ENCODE measurements at regions not wholly inside any gene's neighbourhood (a gene's known extent, or its start where the extent isn't known, plus 50 kb on each side); places are given as distances from the start of the nearest gene placed in this dataset.
"Not testable (repeated sequence)": the region's sequence is repeated elsewhere in the genome, so short reads cannot be mapped to it uniquely, and the experiment has no call there.

DNA sequence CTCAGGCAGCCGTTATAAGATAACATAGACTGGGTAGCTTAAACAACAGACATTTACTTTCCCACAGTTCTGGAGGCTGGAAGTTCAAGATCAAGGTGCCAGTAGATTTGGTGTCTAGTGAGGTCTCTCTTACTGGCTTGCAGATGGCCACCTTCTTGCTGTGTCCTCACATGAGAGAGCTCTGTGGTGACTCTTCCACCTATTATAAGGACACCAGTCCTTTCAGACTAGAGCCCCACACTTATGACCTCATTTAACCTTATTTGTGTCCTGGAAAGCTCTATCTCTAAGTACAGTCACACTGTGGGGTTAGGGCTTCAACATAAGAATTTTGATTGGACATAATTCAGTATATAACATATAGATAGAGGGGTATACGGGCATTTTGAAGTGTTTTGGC, 245.0 kb downstream of the UTRN start:
- WGBS, result 94% methylated on average over 2 of the region's 2 CpGs
- H3K4me3 ChIP-seq (ENCODE audit: low read depth in 1 of 3, low read length in 3 of 3), result no peak overlapping the region
- H3K36me3 ChIP-seq (ENCODE audit: control insufficient read depth in 4 of 4, insufficient read depth in 3 of 4, low read depth in 1 of 4, low read length in 3 of 4), result peaks cover 5 to 21% (median 17%) of the 10 kb centered on the region in 4 donors
- H3K27me3 ChIP-seq (ENCODE audit: control insufficient read depth in 4 of 4, insufficient read depth in 4 of 4, low read length in 3 of 4), result no peaks in the 10 kb centered on the region
- no peak for TF ChIP-seq YY1 (IDR thresholded peaks at IDR 0.05)
- TF ChIP-seq SP1 (IDR thresholded peaks at IDR 0.05), result no peak
- TF ChIP-seq, protein P1, sequence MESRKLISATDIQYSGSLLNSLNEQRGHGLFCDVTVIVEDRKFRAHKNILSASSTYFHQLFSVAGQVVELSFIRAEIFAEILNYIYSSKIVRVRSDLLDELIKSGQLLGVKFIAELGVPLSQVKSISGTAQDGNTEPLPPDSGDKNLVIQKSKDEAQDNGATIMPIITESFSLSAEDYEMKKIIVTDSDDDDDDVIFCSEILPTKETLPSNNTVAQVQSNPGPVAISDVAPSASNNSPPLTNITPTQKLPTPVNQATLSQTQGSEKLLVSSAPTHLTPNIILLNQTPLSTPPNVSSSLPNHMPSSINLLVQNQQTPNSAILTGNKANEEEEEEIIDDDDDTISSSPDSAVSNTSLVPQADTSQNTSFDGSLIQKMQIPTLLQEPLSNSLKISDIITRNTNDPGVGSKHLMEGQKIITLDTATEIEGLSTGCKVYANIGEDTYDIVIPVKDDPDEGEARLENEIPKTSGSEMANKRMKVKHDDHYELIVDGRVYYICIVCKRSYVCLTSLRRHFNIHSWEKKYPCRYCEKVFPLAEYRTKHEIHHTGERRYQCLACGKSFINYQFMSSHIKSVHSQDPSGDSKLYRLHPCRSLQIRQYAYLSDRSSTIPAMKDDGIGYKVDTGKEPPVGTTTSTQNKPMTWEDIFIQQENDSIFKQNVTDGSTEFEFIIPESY (IDR thresholded peaks at IDR 0.05), result no peak
- TF ChIP-seq, protein P2, sequence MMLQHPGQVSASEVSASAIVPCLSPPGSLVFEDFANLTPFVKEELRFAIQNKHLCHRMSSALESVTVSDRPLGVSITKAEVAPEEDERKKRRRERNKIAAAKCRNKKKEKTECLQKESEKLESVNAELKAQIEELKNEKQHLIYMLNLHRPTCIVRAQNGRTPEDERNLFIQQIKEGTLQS (IDR thresholded peaks at IDR 0.05), result no peak
- no peak for TF ChIP-seq NR2F2 (IDR thresholded peaks at IDR 0.05)
- no peak for TF ChIP-seq GABPA (IDR thresholded peaks at IDR 0.05 in 1 of 2, conservative IDR thresholded peaks at IDR 0.05 in 1 of 2)
- TF ChIP-seq RAD21 (IDR thresholded peaks at IDR 0.05), result no peak
- no peak overlapping the region for H3K27ac ChIP-seq (ENCODE audit: low read depth in 1 of 2, low read length in 2 of 2)
- DNase-seq (ENCODE audit: low spot score), result no peak
- H3K9ac ChIP-seq (ENCODE audit: low read depth in 1 of 2, low read length in 2 of 2), result no peak overlapping the region
- H3K4me1 ChIP-seq (ENCODE audit: control insufficient read depth in 4 of 4, insufficient read depth in 4 of 4, low read length in 3 of 4), result no peaks in the 10 kb centered on the region
- H3K9me3 ChIP-seq (ENCODE audit: control insufficient read depth in 4 of 4, low read length in 3 of 4), result no peaks in the 10 kb centered on the region

DNA sequence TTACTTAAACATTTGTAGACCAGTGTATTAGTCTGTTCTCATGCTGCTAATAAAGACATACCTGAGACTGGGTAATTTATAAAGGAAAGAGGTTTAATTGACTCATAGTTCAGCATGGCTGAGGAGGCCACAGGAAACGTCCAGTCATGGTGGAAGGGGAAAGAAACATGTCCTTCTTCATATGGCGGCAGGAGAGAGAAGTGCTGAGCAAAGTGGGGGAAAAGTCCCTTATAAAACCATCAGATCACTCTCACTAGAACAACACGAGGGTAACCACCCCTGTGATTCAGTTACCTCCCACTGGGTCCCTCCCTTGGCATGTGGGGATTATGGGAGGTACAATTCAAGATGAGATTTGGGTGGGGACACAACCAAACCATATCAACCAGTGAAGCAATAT, 247.1 kb downstream of the UTRN start:
- H3K4me1 ChIP-seq (ENCODE audit: control insufficient read depth in 4 of 4, insufficient read depth in 4 of 4, low read length in 3 of 4); H3K9me3 ChIP-seq (ENCODE audit: control insufficient read depth in 4 of 4, low read length in 3 of 4); H3K27me3 ChIP-seq (ENCODE audit: control insufficient read depth in 4 of 4, insufficient read depth in 4 of 4, low read length in 3 of 4); DNase-seq (ENCODE audit: low spot score); H3K4me3 ChIP-seq (ENCODE audit: low read depth in 1 of 3, low read length in 3 of 3); H3K9ac ChIP-seq (ENCODE audit: low read depth in 1 of 2, low read length in 2 of 2); H3K27ac ChIP-seq (ENCODE audit: low read depth in 1 of 2, low read length in 2 of 2): not testable (repeated sequence)
- H3K36me3 ChIP-seq (ENCODE audit: control insufficient read depth in 4 of 4, insufficient read depth in 3 of 4, low read depth in 1 of 4, low read length in 3 of 4), result peaks cover 5 to 21% (median 17%) of the 10 kb centered on the region in 4 donors
- 94% methylated on average over 3 of the region's 3 CpGs for WGBS

DNA sequence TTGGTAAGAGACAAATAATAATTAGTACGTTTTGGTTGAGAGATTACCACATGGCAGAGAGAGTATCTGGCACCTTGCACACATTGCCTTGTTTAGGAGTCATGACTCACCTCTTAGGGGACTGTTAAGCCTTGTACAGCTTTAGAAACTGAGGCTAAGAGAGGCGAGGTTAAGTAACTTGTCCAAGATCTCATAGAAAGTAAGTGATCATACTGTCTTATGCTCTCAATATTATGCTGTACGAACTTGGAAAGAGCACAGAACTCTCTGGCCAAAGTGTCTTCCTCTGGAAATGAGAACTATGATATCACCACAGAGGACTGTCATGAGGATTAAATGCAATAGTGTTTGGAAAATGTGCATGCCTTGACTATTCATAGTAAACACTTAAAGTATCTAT, 249.0 kb downstream of the UTRN start:
- Histone ChIP-seq H3K4me1 (ENCODE audit: control insufficient read depth in 4 of 4, insufficient read depth in 4 of 4, low read length in 3 of 4) (no peaks in the 10 kb centered on the region), H3K9me3 (ENCODE audit: control insufficient read depth in 4 of 4, low read length in 3 of 4) (no peaks in the 10 kb centered on the region), H3K27me3 (ENCODE audit: control insufficient read depth in 4 of 4, insufficient read depth in 4 of 4, low read length in 3 of 4) (no peaks in the 10 kb centered on the region), H3K9ac (ENCODE audit: low read depth in 1 of 2, low read length in 2 of 2) (no peak overlapping the region), H3K4me3 (ENCODE audit: low read depth in 1 of 3, low read length in 3 of 3) (no peak overlapping the region), H3K36me3 (ENCODE audit: control insufficient read depth in 4 of 4, insufficient read depth in 3 of 4, low read depth in 1 of 4, low read length in 3 of 4) (peaks cover 5 to 21% (median 14%) of the 10 kb centered on the region in 4 donors), H3K27ac (ENCODE audit: low read depth in 1 of 2, low read length in 2 of 2) (no peak overlapping the region)
- WGBS, result 79% methylated on average over 3 of the region's 3 CpGs
- TF ChIP-seq SP1 (IDR thresholded peaks at IDR 0.05), result no peak
- TF ChIP-seq YY1 (IDR thresholded peaks at IDR 0.05), result no peak
- TF ChIP-seq, protein P3, sequence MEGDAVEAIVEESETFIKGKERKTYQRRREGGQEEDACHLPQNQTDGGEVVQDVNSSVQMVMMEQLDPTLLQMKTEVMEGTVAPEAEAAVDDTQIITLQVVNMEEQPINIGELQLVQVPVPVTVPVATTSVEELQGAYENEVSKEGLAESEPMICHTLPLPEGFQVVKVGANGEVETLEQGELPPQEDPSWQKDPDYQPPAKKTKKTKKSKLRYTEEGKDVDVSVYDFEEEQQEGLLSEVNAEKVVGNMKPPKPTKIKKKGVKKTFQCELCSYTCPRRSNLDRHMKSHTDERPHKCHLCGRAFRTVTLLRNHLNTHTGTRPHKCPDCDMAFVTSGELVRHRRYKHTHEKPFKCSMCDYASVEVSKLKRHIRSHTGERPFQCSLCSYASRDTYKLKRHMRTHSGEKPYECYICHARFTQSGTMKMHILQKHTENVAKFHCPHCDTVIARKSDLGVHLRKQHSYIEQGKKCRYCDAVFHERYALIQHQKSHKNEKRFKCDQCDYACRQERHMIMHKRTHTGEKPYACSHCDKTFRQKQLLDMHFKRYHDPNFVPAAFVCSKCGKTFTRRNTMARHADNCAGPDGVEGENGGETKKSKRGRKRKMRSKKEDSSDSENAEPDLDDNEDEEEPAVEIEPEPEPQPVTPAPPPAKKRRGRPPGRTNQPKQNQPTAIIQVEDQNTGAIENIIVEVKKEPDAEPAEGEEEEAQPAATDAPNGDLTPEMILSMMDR (IDR thresholded peaks at IDR 0.05; ENCODE audit: low read depth, low read length, missing input control), result no peak
- TF ChIP-seq FOXA1 (IDR thresholded peaks at IDR 0.05), result no peak
- TF ChIP-seq JUND (IDR thresholded peaks at IDR 0.05), result no peak
- no peak for TF ChIP-seq NR2F2 (IDR thresholded peaks at IDR 0.05)
- no peak for TF ChIP-seq HNF4G (IDR thresholded peaks at IDR 0.05)
- TF ChIP-seq, protein P4, sequence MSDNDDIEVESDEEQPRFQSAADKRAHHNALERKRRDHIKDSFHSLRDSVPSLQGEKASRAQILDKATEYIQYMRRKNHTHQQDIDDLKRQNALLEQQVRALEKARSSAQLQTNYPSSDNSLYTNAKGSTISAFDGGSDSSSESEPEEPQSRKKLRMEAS (IDR thresholded peaks at IDR 0.05), result no peak
- no peak for TF ChIP-seq RAD21 (IDR thresholded peaks at IDR 0.05)
- TF ChIP-seq, protein P2 (IDR thresholded peaks at IDR 0.05), result no peak
- TF ChIP-seq HNF4A (conservative IDR thresholded peaks at IDR 0.05), result no peak
- no peak for TF ChIP-seq TAF1 (conservative IDR thresholded peaks at IDR 0.05)
- no peak for TF ChIP-seq GABPA (IDR thresholded peaks at IDR 0.05 in 1 of 2, conservative IDR thresholded peaks at IDR 0.05 in 1 of 2)
- TF ChIP-seq, protein P1 (IDR thresholded peaks at IDR 0.05), result no peak
- TF ChIP-seq, protein P5, sequence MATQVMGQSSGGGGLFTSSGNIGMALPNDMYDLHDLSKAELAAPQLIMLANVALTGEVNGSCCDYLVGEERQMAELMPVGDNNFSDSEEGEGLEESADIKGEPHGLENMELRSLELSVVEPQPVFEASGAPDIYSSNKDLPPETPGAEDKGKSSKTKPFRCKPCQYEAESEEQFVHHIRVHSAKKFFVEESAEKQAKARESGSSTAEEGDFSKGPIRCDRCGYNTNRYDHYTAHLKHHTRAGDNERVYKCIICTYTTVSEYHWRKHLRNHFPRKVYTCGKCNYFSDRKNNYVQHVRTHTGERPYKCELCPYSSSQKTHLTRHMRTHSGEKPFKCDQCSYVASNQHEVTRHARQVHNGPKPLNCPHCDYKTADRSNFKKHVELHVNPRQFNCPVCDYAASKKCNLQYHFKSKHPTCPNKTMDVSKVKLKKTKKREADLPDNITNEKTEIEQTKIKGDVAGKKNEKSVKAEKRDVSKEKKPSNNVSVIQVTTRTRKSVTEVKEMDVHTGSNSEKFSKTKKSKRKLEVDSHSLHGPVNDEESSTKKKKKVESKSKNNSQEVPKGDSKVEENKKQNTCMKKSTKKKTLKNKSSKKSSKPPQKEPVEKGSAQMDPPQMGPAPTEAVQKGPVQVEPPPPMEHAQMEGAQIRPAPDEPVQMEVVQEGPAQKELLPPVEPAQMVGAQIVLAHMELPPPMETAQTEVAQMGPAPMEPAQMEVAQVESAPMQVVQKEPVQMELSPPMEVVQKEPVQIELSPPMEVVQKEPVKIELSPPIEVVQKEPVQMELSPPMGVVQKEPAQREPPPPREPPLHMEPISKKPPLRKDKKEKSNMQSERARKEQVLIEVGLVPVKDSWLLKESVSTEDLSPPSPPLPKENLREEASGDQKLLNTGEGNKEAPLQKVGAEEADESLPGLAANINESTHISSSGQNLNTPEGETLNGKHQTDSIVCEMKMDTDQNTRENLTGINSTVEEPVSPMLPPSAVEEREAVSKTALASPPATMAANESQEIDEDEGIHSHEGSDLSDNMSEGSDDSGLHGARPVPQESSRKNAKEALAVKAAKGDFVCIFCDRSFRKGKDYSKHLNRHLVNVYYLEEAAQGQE (IDR thresholded peaks at IDR 0.05), result no peak
- TF ChIP-seq EGR1 (IDR thresholded peaks at IDR 0.05; ENCODE audit: low read depth in 2 of 2), result no peak
- TF ChIP-seq RXRA (IDR thresholded peaks at IDR 0.05), result no peak
- no peak for DNase-seq (ENCODE audit: low spot score)

Measured in liver (tissue), 8 donors.